ENCODE measurements at regions not wholly inside any gene's neighbourhood (a gene's known extent, or its start where the extent isn't known, plus 50 kb on each side); places are given as distances from the start of the nearest gene placed in this dataset.

- no peak for DNase-seq (ENCODE audit: low spot score)
Observed at GRCh38 chrY:13167698-13168097, 263.0 kb downstream of the DDX3Y start.

- DNase-seq (ENCODE audit: low spot score) = no peak
Observed at GRCh38 chrY:13168257-13168656, 263.6 kb downstream of the DDX3Y start.

Data from iPS-NIHi11 (cell line).